HTR-8/SVneo (cell line): ENCODE measurements at regions not wholly inside any gene's neighbourhood (a gene's known extent, or its start where the extent isn't known, plus 50 kb on each side); places are given as distances from the start of the nearest gene placed in this dataset.

Source experiments
- DNase-seq: peaks from one replicate; pipeline ENCODE4 v3.0.0; 2011; ENCODE audit warnings: low spot score, mixed read lengths; ENCODE audit not compliant: insufficient read length
- FAIRE-seq: peaks from 2 replicates; lab custom pipeline; 2011; peaks lifted over from hg19 to GRCh38; lab: Jason Lieb, UNC

DNA sequence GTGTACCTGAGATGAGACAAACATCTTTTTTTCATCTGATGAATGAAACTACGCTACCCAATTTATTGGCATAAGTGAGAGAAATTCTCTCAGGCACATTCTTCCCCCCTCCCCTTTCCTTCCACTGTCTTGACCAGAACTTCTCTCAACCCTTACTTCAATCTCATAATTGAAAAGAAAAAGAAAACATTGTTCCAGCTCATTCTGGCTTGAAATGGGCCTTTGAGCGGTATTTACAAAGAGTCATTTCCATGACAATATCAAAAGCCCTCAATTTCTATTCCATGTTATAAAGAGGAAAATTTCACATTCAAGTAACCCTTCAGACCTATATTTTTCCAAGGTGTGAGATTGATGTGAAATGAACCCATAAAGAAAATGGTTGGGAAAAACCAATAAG is 145.9 kb downstream of the PCSK1 start:
- DNase-seq (no peak), FAIRE-seq (no peak)

DNA sequence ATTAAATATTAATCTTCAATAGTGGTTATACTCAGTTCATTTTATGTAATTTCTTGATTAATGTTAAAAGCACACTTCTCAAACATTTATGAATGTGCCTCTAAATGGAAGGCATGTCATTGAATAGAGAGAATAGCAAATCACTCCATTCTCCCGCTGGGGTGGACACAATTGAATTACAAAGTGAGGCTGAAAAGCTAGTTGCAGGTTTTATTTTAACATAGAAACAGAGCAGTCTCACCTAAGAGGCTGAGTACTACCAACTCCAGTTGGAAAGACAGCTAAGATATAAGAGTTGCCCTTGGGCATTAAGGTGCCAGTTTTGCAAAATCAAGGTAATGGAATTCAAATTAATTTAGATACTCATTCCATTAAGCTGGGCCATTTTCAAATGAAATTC is 147.2 kb downstream of the PCSK1 start:
- DNase-seq, result no peak
- FAIRE-seq, result no peak

- FAIRE-seq, result no peak
- no peak for DNase-seq
Observed at GRCh38 chr5:96284727-96285389, 148.2 kb downstream of the PCSK1 start.

- DNase-seq (no peak), FAIRE-seq (no peak)
Observed at GRCh38 chr5:96283589-96283988, 149.5 kb downstream of the PCSK1 start.

GRCh38 chr5:96282020-96282419 is 151.0 kb downstream of the PCSK1 start:
- FAIRE-seq, result no peak

DNA sequence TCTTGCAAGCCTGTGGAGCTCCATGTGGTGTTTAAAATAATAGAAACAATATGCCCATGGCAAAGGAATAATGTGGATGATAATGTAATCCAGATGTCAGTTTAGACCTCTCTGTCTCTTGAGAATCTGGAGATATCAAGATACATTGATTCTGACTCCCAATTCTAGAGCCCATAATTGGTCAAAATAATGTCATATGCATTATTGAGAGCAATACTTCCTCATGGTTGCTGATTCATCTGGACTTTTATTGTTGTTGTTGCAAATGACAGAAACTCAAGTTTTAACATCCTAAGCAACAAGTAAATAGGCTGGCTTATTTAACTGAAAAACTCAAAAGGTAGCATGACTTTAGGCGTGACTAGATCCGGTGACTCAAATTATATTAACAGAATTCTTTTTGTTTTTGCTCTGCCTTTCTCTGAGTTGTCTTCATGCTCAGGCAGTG is 152.1 kb downstream of the PCSK1 start:
- FAIRE-seq (no peak), DNase-seq (no peak)

More at GRCh38 chr5:96282020-96282419, 151.0 kb downstream of the PCSK1 start:
- DNase-seq, result no peak

DNA sequence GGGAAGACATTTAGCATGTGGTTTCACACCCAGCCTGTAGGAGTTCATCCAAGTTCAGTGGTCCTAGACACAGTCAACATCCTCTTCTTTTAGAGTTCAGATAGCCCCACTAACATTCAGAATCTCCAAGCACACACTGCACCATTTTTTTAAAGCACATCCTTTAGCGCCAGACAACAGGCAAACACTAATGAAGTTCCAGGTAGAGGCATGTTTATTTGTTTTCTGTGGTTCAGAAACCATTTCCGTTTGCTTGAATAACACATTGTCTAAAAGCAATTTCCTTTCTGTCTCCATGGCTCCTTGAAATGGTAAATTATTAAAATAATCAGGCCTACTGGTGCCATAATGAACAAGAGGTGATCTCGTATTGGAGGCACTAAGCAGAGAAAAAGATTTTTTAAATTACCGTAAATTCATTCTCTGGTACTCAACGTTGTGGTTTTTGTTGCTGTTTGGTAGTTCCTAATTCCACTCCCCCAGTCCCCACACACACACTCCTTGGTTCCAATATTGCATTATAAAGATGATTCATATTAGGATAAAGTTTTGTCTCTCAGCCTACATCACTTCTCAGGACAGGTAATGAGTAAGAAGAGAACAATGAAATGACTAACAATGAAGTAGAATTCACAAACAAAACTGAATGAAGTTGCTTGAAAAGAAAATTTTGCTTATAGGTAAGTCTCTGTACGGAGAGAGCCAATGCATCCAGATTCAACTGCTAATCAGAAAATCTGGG is 153.1 kb downstream of the PCSK1 start:
- no peak for DNase-seq
- FAIRE-seq, result no peak

GRCh38 chr5:96278981-96279380 is 154.1 kb downstream of the PCSK1 start:
- DNase-seq (no peak), FAIRE-seq (no peak)

- DNase-seq, result no peak
- no peak for FAIRE-seq
Observed at GRCh38 chr5:96275051-96275450, 158.0 kb downstream of the PCSK1 start.

GRCh38 chr5:96265487-96265886 is 167.6 kb downstream of the PCSK1 start:
- FAIRE-seq (no peak), DNase-seq (no peak)

GRCh38 chr5:96264047-96264446 is 169.0 kb downstream of the PCSK1 start:
- FAIRE-seq (no peak), DNase-seq (no peak)

DNA sequence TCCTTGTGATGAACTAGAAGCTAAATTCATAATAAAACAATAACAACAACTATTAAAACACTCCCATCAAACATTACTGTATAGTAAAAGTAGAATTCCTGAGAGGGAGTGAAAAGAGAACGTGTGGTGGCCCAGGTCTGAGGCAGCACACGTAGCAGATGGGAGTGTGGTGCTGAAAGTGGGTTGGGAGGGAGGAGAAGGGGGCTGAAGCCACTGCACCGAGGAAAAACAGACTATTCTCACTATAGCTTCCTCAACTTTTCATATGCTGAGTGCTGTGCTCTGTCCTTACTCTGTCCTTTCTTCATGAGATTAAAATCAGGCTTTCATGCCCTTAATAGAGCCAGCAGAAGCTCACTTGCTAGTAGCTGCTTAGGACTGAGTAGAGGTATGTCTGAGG is 170.9 kb downstream of the PCSK1 start:
- DNase-seq (no peak), FAIRE-seq (no peak)

DNA sequence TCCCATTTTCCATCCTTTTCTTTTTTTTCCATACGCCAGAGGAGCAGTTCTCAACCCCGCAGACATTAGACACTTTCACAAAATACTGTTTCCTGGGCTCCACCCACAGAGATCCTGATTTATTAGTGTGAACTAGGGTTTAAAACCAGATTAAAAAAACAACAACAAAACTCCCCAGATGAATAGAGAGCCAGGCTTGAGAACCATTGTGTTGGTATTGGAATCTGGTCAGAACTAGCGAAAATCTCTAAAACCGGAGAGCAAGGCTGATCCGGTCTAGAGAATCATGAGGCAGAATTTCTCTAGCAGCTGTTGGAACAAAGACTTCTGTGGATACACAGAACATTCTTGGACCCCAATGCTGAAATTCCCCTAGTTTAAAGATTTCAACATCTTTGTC is 173.0 kb downstream of the PCSK1 start:
- no peak for FAIRE-seq
- no peak for DNase-seq

GRCh38 chr5:96259151-96259772 is 173.8 kb downstream of the PCSK1 start:
- DNase-seq (peak; percentile 15), FAIRE-seq (no peak)

- DNase-seq (no peak), FAIRE-seq (no peak)
Observed at GRCh38 chr5:96258692-96259091, 174.4 kb downstream of the PCSK1 start.

GRCh38 chr5:96257904-96258303 is 175.1 kb downstream of the PCSK1 start:
- FAIRE-seq (no peak), DNase-seq (no peak)

- peak; percentile 10 for DNase-seq
Observed at GRCh38 chr5:96256795-96257470, 176.1 kb downstream of the PCSK1 start.

DNA sequence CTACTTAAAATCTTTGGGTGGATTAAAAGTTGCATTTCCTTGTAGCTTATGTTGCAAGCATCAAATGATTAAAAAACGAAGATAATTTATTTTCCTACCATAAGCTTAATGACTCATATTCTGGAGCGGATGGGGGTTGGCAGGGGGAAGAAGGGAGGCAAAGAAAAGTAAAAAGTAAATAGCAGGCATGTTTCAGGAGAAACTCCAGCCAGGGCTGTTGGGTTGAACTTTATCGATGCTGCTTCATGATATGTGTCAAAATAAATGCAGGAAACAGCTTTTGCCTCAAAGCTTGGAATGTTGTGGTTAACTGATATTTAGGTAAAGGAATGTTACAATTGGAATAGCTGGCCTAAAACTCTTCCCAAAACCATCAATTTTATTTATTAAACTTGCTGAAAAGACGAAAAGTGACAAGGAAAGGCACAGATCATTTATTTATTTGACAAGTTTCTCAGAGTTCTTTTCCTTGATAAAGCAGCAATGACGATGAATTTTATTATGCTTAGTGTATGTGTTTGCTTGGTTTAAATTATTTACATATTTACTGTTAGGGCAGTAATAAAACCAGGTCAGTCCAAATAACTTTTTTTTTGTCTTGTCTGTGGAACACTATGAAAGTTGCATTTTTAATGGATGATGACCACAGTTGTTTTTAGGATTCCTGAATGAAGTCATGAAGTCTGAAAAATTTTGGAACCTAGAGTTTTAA is 177.9 kb downstream of the PCSK1 start:
- peak; percentile 49 for DNase-seq
- peak; percentile 64 for FAIRE-seq

More at GRCh38 chr5:96256795-96257470, 176.1 kb downstream of the PCSK1 start:
- FAIRE-seq, result peak; percentile 77

GRCh38 chr5:96253140-96253539 is 179.9 kb downstream of the PCSK1 start:
- DNase-seq (no peak), FAIRE-seq (no peak)

DNA sequence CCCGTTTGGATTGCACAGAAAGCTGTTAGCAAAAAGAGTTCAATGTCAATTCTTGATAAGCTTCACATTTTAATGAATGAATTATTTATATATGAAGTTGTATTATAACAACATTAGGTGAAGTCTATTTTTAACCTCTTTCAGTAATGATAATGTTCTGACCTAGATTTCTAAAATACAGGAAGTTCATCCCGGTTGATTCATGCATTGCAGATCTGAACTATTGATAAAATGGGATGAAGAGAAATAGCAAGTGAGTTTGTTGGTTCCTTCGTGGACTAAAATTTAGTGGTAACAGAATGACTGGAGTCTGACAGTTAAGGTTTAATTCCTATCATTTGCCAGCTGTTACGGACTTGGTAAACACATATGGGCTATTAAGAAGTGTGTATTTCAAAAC is 180.5 kb downstream of the PCSK1 start:
- FAIRE-seq (no peak), DNase-seq (no peak)
